Activated CD4-positive, alpha-beta T cell treated with anti-CD3 and anti-CD28 coated beads, Interleukin-2, Interleukin-6, amounts not matched to agents 100 ng/mL and 50 ng/mL, durations not matched to agents 16 hours and 8 hours (primary cell): ENCODE measurements at regions not wholly inside any gene's neighbourhood (a gene's known extent, or its start where the extent isn't known, plus 50 kb on each side); places are given as distances from the start of the nearest gene placed in this dataset.

Source experiments
- DNase-seq: peaks from one replicate; pipeline ENCODE4 v3.0.0-alpha.2; 2020

DNA sequence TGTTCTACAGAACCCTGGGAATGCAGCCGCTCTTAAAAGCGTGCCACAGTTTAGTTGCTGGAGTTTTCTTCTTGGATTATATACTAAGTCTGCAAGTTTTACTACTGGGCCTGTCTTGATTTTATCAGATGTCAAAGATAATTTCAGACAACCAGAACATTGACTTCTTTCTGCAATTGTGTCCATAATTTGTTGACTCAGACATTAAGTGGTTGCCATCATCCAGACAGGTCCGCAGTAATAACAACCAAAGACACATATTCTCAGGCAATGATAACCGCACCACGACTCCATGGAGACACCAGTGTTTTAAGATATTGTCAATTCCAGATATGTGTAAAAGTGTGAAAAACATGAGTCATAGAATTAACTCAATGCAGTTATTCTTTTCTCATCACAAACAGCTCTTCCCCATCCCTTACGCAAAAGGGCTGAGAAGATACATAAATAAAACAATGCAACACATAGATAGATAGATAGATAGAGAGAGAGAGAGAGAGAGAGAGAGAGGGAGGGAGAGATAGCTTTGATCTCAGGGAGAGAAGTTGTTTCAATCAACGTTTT is 90.4 kb upstream of the FMN2 start:
- peak; percentile 23 for DNase-seq

DNA sequence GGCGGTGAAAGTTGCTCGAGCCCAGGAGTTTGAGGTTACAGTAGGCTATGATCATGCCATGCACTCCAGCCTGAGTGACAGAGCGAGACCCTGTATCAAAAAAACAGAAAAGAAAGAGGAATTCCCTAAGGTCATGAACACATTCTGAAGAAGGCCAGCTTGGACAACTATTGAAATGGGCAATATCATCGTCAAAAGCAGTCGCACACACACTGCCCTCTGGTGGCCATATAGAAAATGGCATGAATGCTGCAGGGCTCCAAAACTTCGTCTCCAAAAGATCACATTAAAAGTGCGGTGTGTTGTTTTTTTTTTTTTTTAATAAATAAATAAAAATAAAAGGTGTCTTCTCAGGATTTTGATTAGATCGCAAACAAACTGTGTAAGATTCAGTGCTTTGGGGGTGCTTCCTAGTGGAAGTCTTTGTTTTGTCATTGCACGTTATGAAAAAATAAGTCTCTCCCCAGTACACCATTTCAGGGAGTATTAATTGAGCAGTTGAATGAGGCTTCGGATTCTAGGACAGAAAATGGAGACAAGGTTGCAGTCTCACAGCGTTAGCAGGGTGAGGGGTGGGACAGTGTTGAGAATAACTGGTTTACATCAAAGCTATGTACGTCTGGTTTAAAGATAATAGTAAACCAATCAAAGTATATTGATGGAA is 87.5 kb upstream of the FMN2 start:
- peak; percentile 34 for DNase-seq

DNA sequence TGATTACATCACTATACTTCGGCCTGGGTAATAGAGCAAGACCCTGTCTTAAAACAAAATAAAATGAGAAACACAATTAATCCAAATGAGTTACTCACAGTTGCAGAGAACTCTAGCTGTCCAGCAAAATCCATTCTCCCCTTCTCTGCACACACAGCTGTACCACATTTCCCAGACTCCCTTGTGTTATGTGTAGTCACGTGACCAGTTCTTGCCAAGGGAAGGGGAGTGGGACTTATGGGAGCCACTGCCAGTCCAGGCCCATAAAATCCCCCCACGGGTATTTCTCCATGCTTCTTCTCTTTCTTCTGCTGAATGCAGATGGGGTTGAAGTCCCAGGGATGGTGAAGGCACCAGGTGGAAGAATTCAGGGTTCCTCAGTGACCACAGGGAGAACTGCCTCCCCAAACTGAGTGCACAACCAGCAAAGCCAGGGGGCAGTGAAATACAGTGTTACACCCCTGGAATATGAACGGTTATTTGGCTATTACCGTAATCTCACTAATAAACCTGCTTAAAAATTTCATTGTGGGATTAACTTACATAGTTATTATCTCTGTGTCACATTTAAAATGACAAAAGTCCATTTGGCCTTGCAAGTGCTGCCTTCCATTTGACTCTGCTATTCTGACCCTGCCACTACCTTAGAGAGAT is 85.6 kb upstream of the FMN2 start:
- no peak for DNase-seq

DNA sequence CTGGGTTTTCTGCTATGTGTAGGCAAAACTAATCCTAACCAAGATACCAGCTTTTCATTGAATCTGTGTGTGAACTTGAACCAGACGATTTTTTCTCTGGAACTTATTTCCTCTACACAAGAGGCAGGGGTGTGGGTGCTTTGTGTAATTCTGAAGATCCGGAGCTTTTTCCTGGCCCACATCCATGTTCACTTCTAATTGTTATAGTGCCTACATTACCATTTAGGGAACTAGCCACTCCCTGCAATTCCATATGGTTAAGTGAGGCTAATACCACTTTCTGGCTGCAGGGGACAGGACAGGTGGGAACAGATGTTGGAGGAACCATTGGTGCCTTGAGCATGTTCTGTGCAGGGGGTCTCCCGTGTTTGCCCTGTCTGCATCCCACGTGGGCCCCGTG is 83.4 kb upstream of the FMN2 start:
- DNase-seq, result no peak

DNA sequence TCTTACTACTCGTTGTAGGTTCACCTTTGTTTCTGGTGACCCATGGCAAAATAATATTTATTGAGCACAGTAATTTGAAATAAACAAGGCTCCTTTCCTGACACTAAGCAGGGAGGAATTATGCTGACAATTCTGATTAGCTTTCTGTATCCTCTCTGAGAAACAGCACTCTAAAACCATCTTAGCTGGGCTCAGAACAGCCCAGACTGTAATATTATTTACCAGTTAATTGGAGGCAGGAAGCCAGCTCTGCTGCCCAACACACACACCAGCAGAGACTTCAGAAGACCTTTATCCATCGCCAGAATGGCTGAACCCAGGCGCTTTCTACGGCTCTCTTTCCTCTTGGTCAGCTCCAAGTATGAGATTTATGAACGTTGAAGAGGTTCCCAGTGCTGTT is 77.6 kb upstream of the FMN2 start:
- DNase-seq, result no peak

DNA sequence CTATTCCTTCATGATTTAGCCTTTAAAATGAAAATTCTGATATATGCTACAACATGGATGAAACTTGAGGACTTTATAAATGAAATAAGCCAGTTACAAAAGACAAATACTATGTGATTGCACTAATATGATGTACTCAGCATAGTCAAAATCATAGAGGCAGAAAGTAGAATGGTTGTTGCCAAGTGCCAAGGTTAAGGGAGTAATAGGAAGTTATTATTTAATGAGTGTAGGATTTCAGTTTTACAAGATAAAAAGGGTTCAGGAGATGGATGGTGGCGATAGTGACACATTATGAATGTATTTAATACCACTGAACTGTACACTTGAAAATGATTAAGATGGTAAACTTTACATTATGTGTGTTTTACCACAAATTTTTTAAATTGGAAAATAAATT is 73.1 kb upstream of the FMN2 start:
- no peak for DNase-seq

DNA sequence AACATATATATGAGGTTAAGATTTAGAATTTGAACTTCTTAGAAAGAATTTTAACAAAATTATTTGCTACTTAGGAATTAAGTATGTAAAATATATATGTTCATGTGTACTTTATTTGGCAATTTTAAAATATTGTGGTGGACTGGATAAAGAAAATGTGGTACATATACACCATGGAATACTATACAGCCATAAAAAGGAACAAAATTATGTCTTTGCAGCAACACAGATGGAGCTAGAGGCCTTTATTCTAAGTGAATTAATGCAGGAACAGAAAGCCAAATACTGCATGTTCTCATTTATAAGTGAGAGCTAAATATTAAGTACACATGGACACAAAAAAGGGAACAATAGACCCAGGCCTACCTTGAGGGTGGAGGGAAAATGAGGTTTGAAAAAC is 72.2 kb upstream of the FMN2 start:
- DNase-seq, result no peak

DNA sequence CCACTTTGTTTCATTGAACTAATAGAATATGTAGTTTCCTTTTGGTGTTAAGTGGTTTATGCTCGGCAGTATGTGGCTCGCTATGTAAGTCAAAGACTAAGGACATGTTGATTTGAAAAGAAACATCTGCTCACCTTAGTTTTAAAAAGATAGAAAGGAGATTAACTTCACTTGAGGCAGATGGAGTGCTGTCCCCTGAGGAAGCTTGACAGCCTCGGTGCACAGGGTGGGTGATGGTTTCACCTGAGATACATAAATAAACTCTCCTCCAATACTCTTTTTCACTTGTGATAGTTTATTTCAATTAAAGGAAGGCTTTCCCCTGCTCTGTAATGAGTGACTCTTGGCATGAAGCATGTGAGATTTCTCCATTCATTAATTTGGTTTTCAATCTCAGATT is 70.8 kb upstream of the FMN2 start:
- no peak for DNase-seq

DNA sequence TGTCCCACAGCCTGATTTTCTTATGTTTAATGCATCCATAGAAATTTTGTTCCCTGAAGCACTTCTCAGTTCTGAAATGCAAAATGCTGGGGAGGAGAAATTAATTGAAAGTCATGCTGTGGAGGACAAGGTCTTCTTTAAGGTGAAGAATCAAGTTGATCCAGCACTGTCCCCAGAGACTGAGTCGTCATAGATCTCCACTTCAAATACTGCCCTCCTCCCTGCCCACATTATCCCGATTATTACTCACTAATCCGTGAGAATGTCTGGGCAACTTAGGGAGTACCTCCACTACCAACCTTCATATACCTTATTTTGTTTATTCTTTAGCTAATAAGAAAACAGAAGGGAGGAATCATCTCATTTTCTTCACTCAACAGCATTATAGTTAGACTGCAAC is 70.0 kb upstream of the FMN2 start:
- DNase-seq, result no peak

DNA sequence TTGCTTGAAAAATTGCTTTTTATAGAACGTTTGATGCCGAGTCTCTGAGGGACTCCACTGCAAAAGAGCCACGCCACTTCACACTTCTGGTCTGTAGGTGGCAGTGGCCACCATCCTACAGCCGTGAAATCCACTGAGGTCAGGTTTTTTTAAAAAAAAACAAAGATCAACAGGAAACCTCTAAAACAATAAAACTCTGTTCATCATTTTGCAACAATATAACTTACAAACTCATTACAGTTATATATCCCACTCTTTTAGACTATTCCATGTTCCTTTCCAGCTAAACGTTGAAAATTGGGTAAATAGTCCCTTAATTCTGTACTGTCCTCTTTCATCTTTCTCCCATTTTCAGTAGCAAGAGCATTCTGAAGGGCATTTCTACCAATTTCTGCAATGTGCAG is 64.6 kb upstream of the FMN2 start:
- DNase-seq, result peak; percentile 33

DNA sequence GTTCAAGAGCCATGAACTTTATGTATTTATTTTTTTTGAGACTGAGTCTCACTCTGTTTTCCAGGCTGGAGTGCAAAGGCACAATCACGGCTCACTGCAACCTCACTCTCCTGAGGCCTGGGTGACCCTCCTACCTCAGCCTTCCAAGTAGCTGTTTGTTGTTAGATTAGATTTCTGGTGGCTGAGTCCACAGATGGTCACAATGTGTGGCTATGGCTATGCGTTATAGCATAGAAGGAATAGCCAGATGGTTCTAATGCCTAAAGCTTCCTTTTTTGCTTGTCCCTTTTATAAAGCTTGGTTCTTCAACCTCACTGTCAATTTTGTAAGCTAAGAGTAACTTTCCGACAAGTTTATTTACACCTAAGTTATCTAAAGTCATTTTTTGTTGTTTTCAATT is 62.3 kb upstream of the FMN2 start:
- DNase-seq, result no peak

DNA sequence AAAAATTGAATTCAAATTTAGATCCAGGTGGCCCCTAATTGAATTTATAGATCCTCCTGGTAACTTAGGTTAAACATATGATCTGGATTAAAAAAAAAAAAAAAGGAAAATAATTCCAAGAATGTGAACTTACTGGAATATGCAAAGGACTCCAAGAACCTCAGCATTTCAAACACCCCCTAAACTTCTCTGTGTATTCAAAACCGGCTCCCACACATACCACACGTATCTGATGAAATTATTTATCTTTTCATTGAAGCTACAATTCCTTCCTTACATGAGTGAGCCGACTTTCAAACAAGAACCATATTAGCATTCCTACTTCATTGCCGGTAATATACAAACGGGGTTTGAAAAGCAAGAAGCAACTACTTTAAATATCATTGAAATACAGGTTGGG is 61.4 kb upstream of the FMN2 start:
- DNase-seq, result no peak

DNA sequence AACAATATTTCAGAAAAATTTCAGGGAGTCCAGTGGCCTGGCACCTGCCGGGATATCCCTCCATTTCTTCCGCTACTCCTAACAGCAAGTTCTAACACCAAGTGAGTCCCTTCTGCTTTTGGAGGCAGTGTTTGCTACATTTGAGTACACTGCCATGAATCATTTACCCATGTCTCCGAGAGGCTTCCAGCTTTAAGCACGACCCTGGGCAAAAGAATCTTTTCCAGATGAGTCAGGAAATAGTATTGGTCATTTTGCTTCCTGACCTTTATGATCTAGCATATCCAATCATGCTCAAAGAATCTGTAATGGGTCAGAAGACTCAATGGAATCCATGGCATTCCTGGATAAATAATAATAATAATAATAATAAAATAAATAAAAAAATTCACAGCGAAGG is 60.7 kb upstream of the FMN2 start:
- DNase-seq, result no peak

DNA sequence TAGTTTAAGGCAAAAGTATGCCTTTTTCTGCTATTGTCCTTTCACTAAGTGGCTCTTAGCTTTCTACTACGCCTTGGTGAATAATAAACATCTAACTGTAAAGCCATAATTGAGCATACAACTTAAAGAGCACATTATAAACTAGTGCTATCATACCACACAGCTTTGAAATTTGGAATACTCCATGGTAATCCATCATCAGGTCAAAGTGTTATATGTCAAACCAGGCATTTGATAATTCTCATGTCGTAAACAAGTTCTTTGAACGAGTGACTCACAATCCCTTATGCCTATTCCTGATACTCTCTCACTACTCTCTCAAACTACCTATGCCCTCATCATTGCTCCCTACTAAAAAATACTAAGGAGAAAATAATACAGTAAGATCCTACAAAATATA is 60.3 kb upstream of the FMN2 start:
- DNase-seq, result no peak

DNA sequence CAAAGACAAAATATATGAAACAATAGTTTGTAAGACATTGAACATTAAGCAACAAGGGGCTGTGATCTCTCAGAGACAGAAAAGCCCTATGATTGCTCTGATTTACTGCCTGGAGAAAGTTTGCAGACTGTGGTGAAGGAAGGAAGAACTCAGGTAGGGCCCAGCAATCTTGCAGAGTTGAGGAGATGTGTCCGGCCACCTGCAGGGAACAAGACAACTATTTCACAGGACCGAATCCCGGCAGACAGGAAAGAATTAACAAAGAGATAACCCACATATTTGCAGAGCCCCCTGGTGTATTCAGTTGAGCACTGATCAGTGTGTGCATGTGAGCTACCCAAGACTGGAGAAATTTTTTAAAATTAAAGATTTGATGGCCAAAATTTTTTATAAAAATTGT is 58.3 kb upstream of the FMN2 start:
- DNase-seq, result no peak

DNA sequence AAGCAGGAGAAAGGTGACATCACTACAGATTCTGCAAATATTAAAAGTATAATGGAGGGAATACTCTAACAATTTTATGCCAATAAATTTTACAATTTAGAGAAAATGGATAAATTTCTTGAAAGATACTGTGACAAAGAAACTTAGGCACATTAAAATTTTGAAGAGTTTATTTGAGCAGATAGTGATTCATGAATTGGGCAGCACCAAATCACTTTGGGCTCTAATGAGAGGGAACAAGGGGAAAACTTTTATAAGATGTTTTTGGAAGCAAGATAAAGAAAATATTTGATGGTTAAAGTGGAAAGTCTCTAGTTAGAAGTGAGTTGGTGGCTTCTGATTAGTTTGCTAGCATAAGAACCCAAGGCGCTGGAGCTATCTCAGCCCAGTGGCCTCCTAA is 55.2 kb upstream of the FMN2 start:
- DNase-seq, result no peak
